Heart left ventricle (tissue), 16 donors: ENCODE measurements at regions not wholly inside any gene's neighbourhood (a gene's known extent, or its start where the extent isn't known, plus 50 kb on each side); places are given as distances from the start of the nearest gene placed in this dataset.

Experiments used
- ATAC-seq, 4 donors: fragments of 200-7000 bp; cut with Tn5 transposase; one replicate each; pipeline ENCODE4 v1.9.1; 2020 to 2022; ENCODE audit warnings: moderate library complexity in 4 of 4, mild to moderate bottlenecking in 3 of 4, moderate number of reproducible peaks in 1 of 4
- DNase-seq, 5 donors: peaks; one replicate each; pipeline ENCODE4 v3.0.0-alpha.2; 2020
- H3K27ac ChIP-seq, 12 donors: fragments of 200-600 bp; sonication (generic) in 4 of 12; one replicate each; pipeline versions ENCODE4 v1.5.0 to v1.8.0; 2016 to 2022; ENCODE audit warnings: mild to moderate bottlenecking in 2 of 12
- H3K27me3 ChIP-seq, 9 donors: fragments of 200-600 bp; sonication (generic) in 2 of 9; one replicate each; pipeline versions ENCODE4 v1.5.1 to v1.8.0; 2016 to 2022; ENCODE audit warnings: mild to moderate bottlenecking in 3 of 9
- H3K36me3 ChIP-seq, 9 donors: fragments of 200-600 bp; sonication (generic) in 2 of 9; one replicate each; pipeline versions ENCODE4 v1.5.0 to v1.8.0; 2018 to 2022; ENCODE audit warnings: mild to moderate bottlenecking in 2 of 9
- H3K4me1 ChIP-seq, 12 donors: fragments of 200-600 bp; sonication (generic) in 4 of 12; one replicate each; pipeline versions ENCODE4 v1.5.0 to v1.8.0; 2016 to 2022; ENCODE audit warnings: mild to moderate bottlenecking in 3 of 12
- H3K4me3 ChIP-seq, 12 donors: fragments of 200-600 bp; sonication (generic) in 4 of 12; one replicate each; pipeline versions ENCODE4 v1.5.0 to v1.8.0; 2017 to 2022; ENCODE audit warnings: mild to moderate bottlenecking in 9 of 12, moderate library complexity in 4 of 12
- H3K9me3 ChIP-seq, 12 donors: fragments of 200-600 bp; sonication (generic) in 4 of 12; one replicate each; pipeline versions ENCODE4 v1.5.0 to v1.8.0; 2016 to 2022; ENCODE audit warnings: mild to moderate bottlenecking in 1 of 12
- POLR2A ChIP-seq, 2 donors: fragments of 450-650 bp; IDR thresholded peaks; one replicate each; pipeline ENCODE4 v1.6.1; 2017; ENCODE audit warnings: antibody characterized with exemption in 2 of 2, mild to moderate bottlenecking in 2 of 2, moderate library complexity in 2 of 2
- WGBS, 4 donors: extraction: QIAGEN DNeasy Blood & Tissue Kit in 2 of 4; methylation state at CpG; one replicate each; pipeline versions ENCODE4 v1.1.5 to v1.1.7; 2013 to 2018; 5-methylcytosine and 5-hydroxymethylcytosine counted together
- intact Hi-C, 10 donors: fragments of 100-400 bp; cut with DNase I; formaldehyde crosslinking; loops; one replicate each; pipeline versions ENCODE4 v1.11.1 to v1.14.2; 2022
- TF ChIP-seq, protein P1 (sequence below), 12 donors: fragments of 200-600 bp; sonication (generic) in 4 of 12; IDR thresholded peaks; one replicate each; pipeline versions ENCODE4 v1.5.0 to v1.8.0; 2018 to 2022; ENCODE audit warnings: antibody characterized with exemption in 12 of 12, mild to moderate bottlenecking in 5 of 12
- donor health status: ischemic (EF 13 %, LVEDD 7.1; RV severe dilation, severe dysfunction).
- donor health status: healthy with polysubstance abuse.
- donor health status: DM: no; HTN: yes; CAD: no.
- donor health status: DM: no; HTN: no; CAD: no.
- donor health status: ischemic (EF 25% LVEDD 6.9; RV normal size, moderate dysfunction).
- donor health status: ischemic (EF 25% LVEDD 5.7; RV mildly dilated, moderate dysfunction).
- donor health status: healthy.
- donor health status: DM: yes; HTN: yes; CAD: no.
- donor health status: ischemic (EF 35%, LVEDD 5.7; RV mildly dilated, moderate dysfunction).
- donor health status: nonischemic (EF 11% LVEDD 7.7; RV severe dilation, severe dysfunction).
- donor health status: DM: yes; HTN: yes; CAD: no.
- donor health status: PGD.
- donor health status: ischemic (EF 29% LVEDD 5.4; RV normal size, mild dysfunction).
- donor health status: nonischemic (EF 23%, LVEDD 6.1; RV moderate dilation, normal function).

- Histone ChIP-seq H3K36me3 (no peaks in the 10 kb centered on the region), H3K27me3 (no peaks in the 10 kb centered on the region), H3K4me3 (no peak overlapping the region), H3K27ac (no peak overlapping the region), H3K4me1 (no peaks in the 10 kb centered on the region), H3K9me3 (peaks cover 0 to 6% (median 0%) of the 10 kb centered on the region in 12 donors)
- ATAC-seq (no peak), DNase-seq (no peak)
- TF ChIP-seq POLR2A (IDR thresholded peaks at IDR 0.05) = no peak
- TF ChIP-seq, protein P1, sequence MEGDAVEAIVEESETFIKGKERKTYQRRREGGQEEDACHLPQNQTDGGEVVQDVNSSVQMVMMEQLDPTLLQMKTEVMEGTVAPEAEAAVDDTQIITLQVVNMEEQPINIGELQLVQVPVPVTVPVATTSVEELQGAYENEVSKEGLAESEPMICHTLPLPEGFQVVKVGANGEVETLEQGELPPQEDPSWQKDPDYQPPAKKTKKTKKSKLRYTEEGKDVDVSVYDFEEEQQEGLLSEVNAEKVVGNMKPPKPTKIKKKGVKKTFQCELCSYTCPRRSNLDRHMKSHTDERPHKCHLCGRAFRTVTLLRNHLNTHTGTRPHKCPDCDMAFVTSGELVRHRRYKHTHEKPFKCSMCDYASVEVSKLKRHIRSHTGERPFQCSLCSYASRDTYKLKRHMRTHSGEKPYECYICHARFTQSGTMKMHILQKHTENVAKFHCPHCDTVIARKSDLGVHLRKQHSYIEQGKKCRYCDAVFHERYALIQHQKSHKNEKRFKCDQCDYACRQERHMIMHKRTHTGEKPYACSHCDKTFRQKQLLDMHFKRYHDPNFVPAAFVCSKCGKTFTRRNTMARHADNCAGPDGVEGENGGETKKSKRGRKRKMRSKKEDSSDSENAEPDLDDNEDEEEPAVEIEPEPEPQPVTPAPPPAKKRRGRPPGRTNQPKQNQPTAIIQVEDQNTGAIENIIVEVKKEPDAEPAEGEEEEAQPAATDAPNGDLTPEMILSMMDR (IDR thresholded peaks at IDR 0.05) = no peak
- intact Hi-C loops = no loop called here
- WGBS, 4 donors = 40 to 61% (median 52%) methylated on average over 1 of the region's 1 CpG
Measured at GRCh38 chr10:56123247-56123646, 237.8 kb downstream of the ZWINT start.

DNA sequence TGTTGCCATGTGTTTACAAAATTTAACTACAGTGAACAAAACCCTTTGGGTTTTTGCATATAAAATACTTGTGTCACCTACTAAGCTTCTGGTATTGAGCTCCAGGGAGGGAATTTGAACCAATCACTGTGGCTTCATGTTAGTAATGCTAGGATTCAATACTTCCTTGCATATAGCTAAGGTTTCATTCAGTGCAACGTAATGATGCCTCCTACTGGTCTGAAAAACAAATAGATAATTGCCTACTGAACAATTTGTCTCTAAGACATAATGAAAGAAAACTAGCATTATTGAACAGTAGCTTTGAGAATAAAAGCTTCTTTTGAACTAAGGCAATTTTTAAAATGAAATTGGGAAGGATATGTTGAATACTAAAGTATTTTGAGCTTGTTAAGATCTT is 244.4 kb downstream of the ZWINT start:
- 26 to 41% (median 32%) methylated on average over 1 of the region's 1 CpG for WGBS, 4 donors
- ATAC-seq (no peak), DNase-seq (no peak)
- Histone ChIP-seq H3K27me3 (no peaks in the 10 kb centered on the region), H3K4me1 (no peaks in the 10 kb centered on the region), H3K4me3 (no peak overlapping the region), H3K36me3 (no peaks in the 10 kb centered on the region), H3K27ac (no peak overlapping the region), H3K9me3 (no peaks in the 10 kb centered on the region)
- intact Hi-C loops = no loop called here
- TF ChIP-seq, protein P1 (IDR thresholded peaks at IDR 0.05) = peak in 1 of 12 donors; percentile 11
- no peak for TF ChIP-seq POLR2A (IDR thresholded peaks at IDR 0.05)

- WGBS, 4 donors = 86 to 91% (median 88%) methylated on average over 13 of the region's 13 CpGs
- ATAC-seq = no peak
- Histone ChIP-seq H3K9me3 (peaks cover 0 to 4% (median 0%) of the 10 kb centered on the region in 12 donors), H3K27ac (no peak overlapping the region), H3K4me3 (no peak overlapping the region), H3K36me3 (no peaks in the 10 kb centered on the region), H3K27me3 (no peaks in the 10 kb centered on the region), H3K4me1 (no peaks in the 10 kb centered on the region)
- intact Hi-C loops = no loop called here
- no peak for DNase-seq
- TF ChIP-seq POLR2A (IDR thresholded peaks at IDR 0.05) = no peak
- TF ChIP-seq, protein P1 (IDR thresholded peaks at IDR 0.05) = no peak
Measured at GRCh38 chr10:56109454-56109853, 251.6 kb downstream of the ZWINT start.

DNA sequence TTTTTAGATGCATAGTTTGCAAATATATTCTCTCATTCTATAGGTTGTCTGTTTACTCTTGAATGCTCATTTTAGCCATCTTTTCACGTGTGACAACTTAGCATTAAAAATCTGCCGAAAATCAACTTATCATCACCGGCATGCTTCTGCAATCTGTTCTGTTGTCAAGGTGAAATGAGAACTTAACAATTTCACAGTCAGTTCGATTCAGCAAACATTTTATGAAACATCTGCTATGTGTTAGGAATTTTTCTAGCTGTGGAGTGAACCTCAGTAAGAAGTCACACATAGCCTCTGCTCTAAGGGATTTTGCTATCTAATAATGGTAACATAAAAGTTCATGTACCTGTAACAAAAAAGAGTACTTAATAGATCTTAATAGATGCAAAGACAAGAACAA is 256.1 kb downstream of the ZWINT start:
- 73 to 77% (median 76%) methylated on average over 4 of the region's 4 CpGs for WGBS, 4 donors

More for the DNA sequence above, 256.1 kb downstream of the ZWINT start:
- Histone ChIP-seq H3K4me1 (no peaks in the 10 kb centered on the region), H3K4me3 (no peak overlapping the region), H3K27ac (no peak overlapping the region), H3K27me3 (no peaks in the 10 kb centered on the region), H3K36me3 (no peaks in the 10 kb centered on the region), H3K9me3 (peaks cover 0 to 4% (median 0%) of the 10 kb centered on the region in 12 donors)
- intact Hi-C loops = no loop called here
- ATAC-seq (no peak), DNase-seq (no peak)
- TF ChIP-seq, protein P1 (IDR thresholded peaks at IDR 0.05) = no peak
- TF ChIP-seq POLR2A (IDR thresholded peaks at IDR 0.05) = no peak
